Panc1 (cell line): ENCODE measurements at regions not wholly inside any gene's neighbourhood (a gene's known extent, or its start where the extent isn't known, plus 50 kb on each side); places are given as distances from the start of the nearest gene placed in this dataset.
A peak's percentile ranks its signal among the peaks of the same experiment; 100 is the strongest.

Source experiments
- ATAC-seq: fragments of 200-7000 bp; cut with Tn5 transposase; 2 replicates; pipeline ENCODE4 v1.9.1; 2020; ENCODE audit warnings: mild to moderate bottlenecking, moderate library complexity
- BruUV-seq: library from RNA; stranded (reverse); fragments of 400-500 nt; replicated peaks from 2 replicates; lab custom pipeline; 2021; lab: Mats Ljungman, UMichigan
- CTCF ChIA-PET: fragments of 300-600 bp; sonication (Branson Sonifier 250); formaldehyde crosslinking; loops from one replicate; lab custom pipeline; 2022; ENCODE audit warnings: antibody characterized with exemption; lab: Charles Lee
- POLR2A ChIA-PET: fragments of 300-600 bp; sonication (Branson Sonifier 250); formaldehyde crosslinking; loops from one replicate; lab custom pipeline; 2022; ENCODE audit warnings: antibody characterized with exemption; lab: Charles Lee
- DNase-seq: peaks from one replicate; pipeline ENCODE4 v3.0.0-alpha.2; 2010; ENCODE audit warnings: low read depth, low spot score
- H3K27ac ChIP-seq: 2 replicates; pipeline ENCODE4 v1.5.1; 2011; ENCODE audit warnings: mild to moderate bottlenecking, low read length, inconsistent platforms
- H3K27me3 ChIP-seq: fragments of 200-500 bp; sonication (Bioruptor generic); 2 replicates; pipeline ENCODE4 v1.6.0; 2014; ENCODE audit warnings: low read length, inconsistent platforms; ENCODE audit not compliant: control insufficient read depth, insufficient read depth
- H3K36me3 ChIP-seq: fragments of 200-500 bp; sonication (Bioruptor generic); 2 replicates; pipeline ENCODE4 v1.5.1; 2014; ENCODE audit warnings: inconsistent platforms, mild to moderate bottlenecking, low read length, moderate library complexity; ENCODE audit not compliant: control insufficient read depth, insufficient read depth
- H3K4me1 ChIP-seq: 2 replicates; pipeline ENCODE4 v1.5.1; 2011; ENCODE audit warnings: inconsistent platforms, mild to moderate bottlenecking, low read length, moderate library complexity; ENCODE audit not compliant: control insufficient read depth, insufficient read depth
- H3K4me3 ChIP-seq, 2 experiments: 2 replicates each; pipeline ENCODE4 v1.5.1; 2011 to 2012; ENCODE audit warnings: low read depth in 2 of 2, low read length in 2 of 2, mild to moderate bottlenecking in 2 of 2, inconsistent platforms in 1 of 2, moderate library complexity in 1 of 2
- H3K9me3 ChIP-seq: fragments of 200-500 bp; sonication (Bioruptor generic); 2 replicates; pipeline ENCODE4 v1.5.1; 2014; ENCODE audit warnings: low read depth, mild to moderate bottlenecking, inconsistent platforms, low read length, moderate library complexity; ENCODE audit not compliant: control insufficient read depth, insufficient read depth
- CTCF ChIP-seq: fragments of 450-650 bp; IDR thresholded peaks from 2 replicates; pipeline ENCODE4 v1.5.1; 2017; ENCODE audit warnings: mild to moderate bottlenecking
- POLR2AphosphoS5 ChIP-seq: IDR thresholded peaks from 2 replicates; pipeline ENCODE4 v1.6.1; 2012; ENCODE audit warnings: mild to moderate bottlenecking, low read depth, low read length, moderate library complexity
- SIN3A ChIP-seq: IDR thresholded peaks from 2 replicates; pipeline ENCODE4 v1.6.1; 2012; ENCODE audit warnings: low read depth, mild to moderate bottlenecking, low read length, moderate library complexity, borderline replicate concordance; ENCODE audit not compliant: insufficient read depth
- TCF7L2 ChIP-seq: IDR thresholded peaks from 2 replicates; pipeline ENCODE4 v1.6.1; 2011; ENCODE audit warnings: mild to moderate bottlenecking, low read depth, low read length, inconsistent platforms
- in situ Hi-C: cut with HindIII; loops from 2 replicates; pipeline ENCODE4 v1.10.0; 2016; ENCODE audit warnings: low sequenced_read_pairs, low pct_unique_long_range_greater_than_20kb
- intact Hi-C: fragments of 100-400 bp; cut with micrococcal nuclease; formaldehyde crosslinking; loops from one replicate; pipeline ENCODE4 v1.10.0; 2022; ENCODE audit not compliant: unreplicated experiment
- TF ChIP-seq, protein P1 (sequence below), 2 experiments: IDR thresholded peaks; 2 replicates each; pipeline ENCODE4 v1.6.1; 2011 to 2012; ENCODE audit warnings: low read depth in 2 of 2, control low read depth in 1 of 2, low read length in 1 of 2, mild to moderate bottlenecking in 1 of 2, moderate library complexity in 1 of 2; ENCODE audit not compliant: insufficient read depth in 1 of 2

DNA sequence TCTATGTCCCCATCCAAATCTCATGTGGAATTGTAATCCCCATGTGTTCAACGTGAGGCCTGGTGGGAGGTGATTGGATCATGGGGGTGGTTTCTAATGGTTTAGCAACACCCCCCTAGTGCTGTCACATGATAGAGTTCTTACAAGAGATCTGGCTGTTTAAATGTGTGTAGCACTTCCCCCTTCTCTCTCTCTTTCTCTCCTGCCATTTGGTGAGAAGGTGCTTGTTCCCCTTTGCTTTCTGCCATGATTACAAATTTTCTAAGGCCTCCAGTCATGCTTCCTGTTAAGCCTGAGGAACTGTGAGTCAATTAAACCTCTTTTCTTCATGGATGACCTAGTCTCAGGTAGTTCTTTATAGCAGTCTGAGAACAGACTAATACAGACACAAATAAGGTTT, 165.4 kb downstream of the OGFRL1 start:
- in situ Hi-C loops = no loop called here
- no peaks in the 10 kb centered on the region for H3K27me3 ChIP-seq
- H3K4me1 ChIP-seq = no peaks in the 10 kb centered on the region
- no peaks in the 10 kb centered on the region for H3K36me3 ChIP-seq
- no peak overlapping the region for H3K27ac ChIP-seq
- no peaks in the 10 kb centered on the region for H3K9me3 ChIP-seq
- TF ChIP-seq POLR2AphosphoS5 (no peak), TCF7L2 (no peak), CTCF (no peak), SIN3A (no peak)
- TF ChIP-seq, protein P1, sequence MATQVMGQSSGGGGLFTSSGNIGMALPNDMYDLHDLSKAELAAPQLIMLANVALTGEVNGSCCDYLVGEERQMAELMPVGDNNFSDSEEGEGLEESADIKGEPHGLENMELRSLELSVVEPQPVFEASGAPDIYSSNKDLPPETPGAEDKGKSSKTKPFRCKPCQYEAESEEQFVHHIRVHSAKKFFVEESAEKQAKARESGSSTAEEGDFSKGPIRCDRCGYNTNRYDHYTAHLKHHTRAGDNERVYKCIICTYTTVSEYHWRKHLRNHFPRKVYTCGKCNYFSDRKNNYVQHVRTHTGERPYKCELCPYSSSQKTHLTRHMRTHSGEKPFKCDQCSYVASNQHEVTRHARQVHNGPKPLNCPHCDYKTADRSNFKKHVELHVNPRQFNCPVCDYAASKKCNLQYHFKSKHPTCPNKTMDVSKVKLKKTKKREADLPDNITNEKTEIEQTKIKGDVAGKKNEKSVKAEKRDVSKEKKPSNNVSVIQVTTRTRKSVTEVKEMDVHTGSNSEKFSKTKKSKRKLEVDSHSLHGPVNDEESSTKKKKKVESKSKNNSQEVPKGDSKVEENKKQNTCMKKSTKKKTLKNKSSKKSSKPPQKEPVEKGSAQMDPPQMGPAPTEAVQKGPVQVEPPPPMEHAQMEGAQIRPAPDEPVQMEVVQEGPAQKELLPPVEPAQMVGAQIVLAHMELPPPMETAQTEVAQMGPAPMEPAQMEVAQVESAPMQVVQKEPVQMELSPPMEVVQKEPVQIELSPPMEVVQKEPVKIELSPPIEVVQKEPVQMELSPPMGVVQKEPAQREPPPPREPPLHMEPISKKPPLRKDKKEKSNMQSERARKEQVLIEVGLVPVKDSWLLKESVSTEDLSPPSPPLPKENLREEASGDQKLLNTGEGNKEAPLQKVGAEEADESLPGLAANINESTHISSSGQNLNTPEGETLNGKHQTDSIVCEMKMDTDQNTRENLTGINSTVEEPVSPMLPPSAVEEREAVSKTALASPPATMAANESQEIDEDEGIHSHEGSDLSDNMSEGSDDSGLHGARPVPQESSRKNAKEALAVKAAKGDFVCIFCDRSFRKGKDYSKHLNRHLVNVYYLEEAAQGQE (IDR thresholded peaks at IDR 0.05; ENCODE audit: insufficient read depth in 1 of 2, low read depth in 2 of 2, low read length in 1 of 2) = no peak
- ATAC-seq (no peak), DNase-seq (no peak)
- ChIA-PET POLR2A (interaction anchor here (0.5 kb wide), 1 partner anchor 15 kb away, joined by 6 read pairs; no protein-coding TSS in a partner anchor), CTCF (no interaction called here)
- no TSS peak for BruUV-seq
- intact Hi-C loops = no loop called here
- no peak overlapping the region for H3K4me3 ChIP-seq

GRCh38 chr6:71457929-71458328, 169.3 kb downstream of the OGFRL1 start:
- peak; percentile 72 for ATAC-seq

More at GRCh38 chr6:71457929-71458328, 169.3 kb downstream of the OGFRL1 start:
- ChIA-PET CTCF (no interaction called here), POLR2A (no interaction called here)
- H3K27me3 ChIP-seq = no peaks in the 10 kb centered on the region
- no peaks in the 10 kb centered on the region for H3K9me3 ChIP-seq
- H3K4me1 ChIP-seq = no peaks in the 10 kb centered on the region
- H3K27ac ChIP-seq = no peak overlapping the region
- TF ChIP-seq TCF7L2 (no peak), SIN3A (no peak), POLR2AphosphoS5 (no peak), CTCF (no peak)
- TF ChIP-seq, protein P1 (IDR thresholded peaks at IDR 0.05; ENCODE audit: insufficient read depth in 1 of 2, low read depth in 2 of 2, low read length in 1 of 2) = no peak
- intact Hi-C loops (no loop called here), in situ Hi-C loops (no loop called here)
- no peak overlapping the region for H3K4me3 ChIP-seq
- no TSS peak for BruUV-seq
- no peaks in the 10 kb centered on the region for H3K36me3 ChIP-seq
- DNase-seq = no peak
